Ishikawa (cell line): ENCODE measurements at regions not wholly inside any gene's neighbourhood (a gene's known extent, or its start where the extent isn't known, plus 50 kb on each side); places are given as distances from the start of the nearest gene placed in this dataset.

Experiments
- CEBPB ChIP-seq: IDR thresholded peaks from 2 replicates; pipeline ENCODE4 v1.6.1; 2012
- CREB1 ChIP-seq: IDR thresholded peaks from 2 replicates; pipeline ENCODE4 v1.6.1; 2012; ENCODE audit warnings: low read depth
- EGR1 ChIP-seq: IDR thresholded peaks from 2 replicates; pipeline ENCODE4 v1.6.1; 2012
- EP300 ChIP-seq: IDR thresholded peaks from 2 replicates; pipeline ENCODE4 v1.6.1; 2012; ENCODE audit warnings: borderline replicate concordance
- FOXM1 ChIP-seq: IDR thresholded peaks from 2 replicates; pipeline ENCODE4 v1.6.1; 2012; ENCODE audit warnings: low read depth, borderline replicate concordance
- NFIC ChIP-seq: IDR thresholded peaks from 2 replicates; pipeline ENCODE4 v1.6.1; 2012
- RAD21 ChIP-seq: IDR thresholded peaks from 2 replicates; pipeline ENCODE4 v1.6.1; 2012; ENCODE audit warnings: low read depth
- TAF1 ChIP-seq: IDR thresholded peaks from 2 replicates; pipeline ENCODE4 v1.6.1; 2012; ENCODE audit warnings: low read depth, mild to moderate bottlenecking
- TCF12 ChIP-seq: IDR thresholded peaks from 2 replicates; pipeline ENCODE4 v1.6.1; 2012; ENCODE audit warnings: low read depth
- TEAD4 ChIP-seq: IDR thresholded peaks from 2 replicates; pipeline ENCODE4 v1.6.1; 2012
- YY1 ChIP-seq: IDR thresholded peaks from 2 replicates; pipeline ENCODE4 v1.6.1; 2012; ENCODE audit warnings: low read depth
- ZBTB7A ChIP-seq: IDR thresholded peaks from 2 replicates; pipeline ENCODE4 v1.6.1; 2012; ENCODE audit warnings: low read depth
- TF ChIP-seq, protein P1 (sequence below): IDR thresholded peaks from 2 replicates; pipeline ENCODE4 v1.6.1; 2012
- TF ChIP-seq, protein P2 (sequence below): IDR thresholded peaks from 2 replicates; pipeline ENCODE4 v1.6.1; 2012
- TF ChIP-seq, protein P3 (sequence below): IDR thresholded peaks from 2 replicates; pipeline ENCODE4 v1.6.1; 2012; ENCODE audit warnings: low read depth, mild to moderate bottlenecking

DNA sequence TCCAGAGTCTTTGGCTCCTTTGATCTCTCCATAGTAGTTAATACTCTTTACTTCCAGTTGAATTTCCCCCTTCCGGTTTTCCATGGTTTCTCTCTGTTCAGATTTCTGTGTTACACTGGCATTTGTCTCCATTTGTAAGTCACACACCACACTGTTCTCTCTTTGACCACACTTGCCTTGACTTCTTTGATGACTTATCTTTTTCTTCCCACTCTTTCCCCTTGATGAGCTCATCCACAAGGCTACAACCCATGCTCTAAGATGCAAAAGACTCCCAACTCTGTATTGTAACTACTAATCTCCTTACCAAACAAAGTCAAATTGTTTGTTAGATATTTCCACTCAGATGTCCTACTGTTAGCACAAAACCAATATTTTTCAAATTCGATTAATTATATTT is 242.7 kb upstream of the E2F7 start:
- TF ChIP-seq EP300 (no peak), NFIC (no peak), YY1 (no peak), TEAD4 (no peak), FOXM1 (no peak), ZBTB7A (no peak), RAD21 (no peak), CEBPB (no peak), CREB1 (no peak)
- TF ChIP-seq, protein P1, sequence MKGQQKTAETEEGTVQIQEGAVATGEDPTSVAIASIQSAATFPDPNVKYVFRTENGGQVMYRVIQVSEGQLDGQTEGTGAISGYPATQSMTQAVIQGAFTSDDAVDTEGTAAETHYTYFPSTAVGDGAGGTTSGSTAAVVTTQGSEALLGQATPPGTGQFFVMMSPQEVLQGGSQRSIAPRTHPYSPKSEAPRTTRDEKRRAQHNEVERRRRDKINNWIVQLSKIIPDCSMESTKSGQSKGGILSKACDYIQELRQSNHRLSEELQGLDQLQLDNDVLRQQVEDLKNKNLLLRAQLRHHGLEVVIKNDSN = no peak
- TF ChIP-seq, protein P2, sequence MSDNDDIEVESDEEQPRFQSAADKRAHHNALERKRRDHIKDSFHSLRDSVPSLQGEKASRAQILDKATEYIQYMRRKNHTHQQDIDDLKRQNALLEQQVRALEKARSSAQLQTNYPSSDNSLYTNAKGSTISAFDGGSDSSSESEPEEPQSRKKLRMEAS = no peak

DNA sequence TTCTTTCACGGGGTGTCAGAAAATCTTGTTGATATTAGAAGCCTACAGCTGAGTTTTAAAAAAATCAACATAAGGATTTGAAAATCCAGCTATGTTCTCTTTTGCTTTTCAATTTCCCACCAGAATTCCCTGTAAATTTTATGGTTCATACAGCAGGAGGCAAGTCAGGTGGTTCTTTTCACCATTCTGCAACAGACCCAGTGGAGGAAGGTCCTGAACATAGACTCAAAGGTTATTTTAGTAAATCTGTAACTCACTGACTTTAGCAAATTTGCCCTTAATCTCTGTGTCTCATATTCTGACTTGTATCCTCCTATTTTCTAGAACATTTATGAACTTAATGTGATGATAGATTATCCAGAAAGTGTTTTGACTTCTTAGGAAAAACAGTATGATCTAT is 235.4 kb upstream of the E2F7 start:
- TF ChIP-seq TCF12 (no peak), CREB1 (no peak), YY1 (no peak), ZBTB7A (no peak)
- TF ChIP-seq, protein P1 = no peak
- TF ChIP-seq, protein P3, sequence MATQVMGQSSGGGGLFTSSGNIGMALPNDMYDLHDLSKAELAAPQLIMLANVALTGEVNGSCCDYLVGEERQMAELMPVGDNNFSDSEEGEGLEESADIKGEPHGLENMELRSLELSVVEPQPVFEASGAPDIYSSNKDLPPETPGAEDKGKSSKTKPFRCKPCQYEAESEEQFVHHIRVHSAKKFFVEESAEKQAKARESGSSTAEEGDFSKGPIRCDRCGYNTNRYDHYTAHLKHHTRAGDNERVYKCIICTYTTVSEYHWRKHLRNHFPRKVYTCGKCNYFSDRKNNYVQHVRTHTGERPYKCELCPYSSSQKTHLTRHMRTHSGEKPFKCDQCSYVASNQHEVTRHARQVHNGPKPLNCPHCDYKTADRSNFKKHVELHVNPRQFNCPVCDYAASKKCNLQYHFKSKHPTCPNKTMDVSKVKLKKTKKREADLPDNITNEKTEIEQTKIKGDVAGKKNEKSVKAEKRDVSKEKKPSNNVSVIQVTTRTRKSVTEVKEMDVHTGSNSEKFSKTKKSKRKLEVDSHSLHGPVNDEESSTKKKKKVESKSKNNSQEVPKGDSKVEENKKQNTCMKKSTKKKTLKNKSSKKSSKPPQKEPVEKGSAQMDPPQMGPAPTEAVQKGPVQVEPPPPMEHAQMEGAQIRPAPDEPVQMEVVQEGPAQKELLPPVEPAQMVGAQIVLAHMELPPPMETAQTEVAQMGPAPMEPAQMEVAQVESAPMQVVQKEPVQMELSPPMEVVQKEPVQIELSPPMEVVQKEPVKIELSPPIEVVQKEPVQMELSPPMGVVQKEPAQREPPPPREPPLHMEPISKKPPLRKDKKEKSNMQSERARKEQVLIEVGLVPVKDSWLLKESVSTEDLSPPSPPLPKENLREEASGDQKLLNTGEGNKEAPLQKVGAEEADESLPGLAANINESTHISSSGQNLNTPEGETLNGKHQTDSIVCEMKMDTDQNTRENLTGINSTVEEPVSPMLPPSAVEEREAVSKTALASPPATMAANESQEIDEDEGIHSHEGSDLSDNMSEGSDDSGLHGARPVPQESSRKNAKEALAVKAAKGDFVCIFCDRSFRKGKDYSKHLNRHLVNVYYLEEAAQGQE = no peak

DNA sequence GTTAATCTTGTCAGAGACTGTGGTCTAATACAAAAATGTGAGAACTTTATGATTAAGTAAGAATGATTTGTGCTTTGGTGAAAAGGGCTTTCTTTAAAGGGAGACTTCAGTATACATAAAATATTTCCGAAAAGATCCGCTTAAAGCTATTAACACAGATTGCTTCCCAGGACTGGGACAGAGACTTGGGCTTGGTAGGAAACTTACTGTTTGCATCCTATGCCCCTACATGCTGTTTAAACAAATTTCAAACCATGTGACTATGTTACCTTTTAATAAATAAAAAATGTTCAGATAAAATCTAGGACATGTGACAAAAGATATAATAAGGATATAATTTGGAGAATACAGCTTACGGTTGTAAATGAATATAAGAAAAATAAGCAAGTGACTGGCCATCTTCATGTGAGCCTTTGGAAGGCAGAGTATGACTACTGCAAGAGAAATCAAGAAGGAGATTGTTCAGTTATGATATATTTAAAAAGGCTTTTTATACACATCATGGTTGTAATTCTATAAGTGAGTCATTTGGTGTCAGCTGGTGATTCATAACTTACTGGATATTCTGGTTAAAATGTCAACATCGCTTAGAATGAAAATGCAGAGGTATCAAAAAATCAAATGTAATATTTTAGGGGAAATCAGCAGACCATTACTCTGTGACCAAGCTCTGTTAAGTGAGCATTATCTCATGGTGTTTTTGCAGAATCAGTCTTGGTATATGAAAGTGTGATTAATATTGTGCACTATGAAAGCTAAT is 234.7 kb upstream of the E2F7 start:
- TF ChIP-seq FOXM1 (no peak), NFIC (no peak), EGR1 (no peak), TCF12 (no peak), TEAD4 (no peak), TAF1 (no peak), EP300 (no peak), ZBTB7A (no peak), YY1 (no peak), CEBPB (no peak)
- TF ChIP-seq, protein P2 = no peak
- TF ChIP-seq, protein P3 = no peak
- TF ChIP-seq, protein P1 = no peak

DNA sequence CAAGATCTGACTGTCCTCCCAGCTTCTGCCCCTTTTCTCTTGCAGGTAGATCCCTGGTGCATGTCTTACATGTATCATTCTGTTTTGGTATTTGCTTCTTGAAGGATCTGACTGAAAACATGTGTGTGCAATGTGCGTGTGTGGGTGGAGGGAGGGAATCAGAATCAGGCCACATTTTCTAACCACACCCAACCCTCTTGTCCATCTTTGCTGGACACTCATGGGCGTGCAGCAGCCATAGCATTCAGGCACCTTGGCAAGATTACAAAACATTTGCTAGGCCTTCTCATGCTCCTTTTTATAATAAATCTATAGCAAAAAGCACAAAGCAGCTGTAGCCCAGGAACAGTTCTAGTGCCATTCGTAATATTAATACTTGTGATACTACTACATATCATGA is 233.6 kb upstream of the E2F7 start:
- TF ChIP-seq YY1 = no peak
- TF ChIP-seq, protein P1 = no peak
- TF ChIP-seq ZBTB7A = no peak
- no peak for TF ChIP-seq FOXM1
- no peak for TF ChIP-seq TEAD4
- TF ChIP-seq, protein P3 = no peak
- no peak for TF ChIP-seq NFIC
- TF ChIP-seq TCF12 = no peak
- TF ChIP-seq, protein P2 = no peak
- no peak for TF ChIP-seq TAF1
- no peak for TF ChIP-seq EGR1
- TF ChIP-seq CEBPB = no peak
- no peak for TF ChIP-seq EP300
